ENCODE measurements at regions not wholly inside any gene's neighbourhood (a gene's known extent, or its start where the extent isn't known, plus 50 kb on each side); places are given as distances from the start of the nearest gene placed in this dataset.

GRCh38 chr9:108479989-108480652, 375.7 kb downstream of the ACTL7B start:
- Histone ChIP-seq H3K36me3 (no peaks in the 10 kb centered on the region), H3K4me2 (no peak overlapping the region), H3K27ac (no peak overlapping the region), H3K9ac (no peak overlapping the region), H3K27me3 (peaks cover 0 to 33% (median 0%) of the 10 kb centered on the region in 11 experiments; a peak in 3 of 22 replicates), H3K4me1 (peaks cover 0 to 26% (median 0%) of the 10 kb centered on the region in 10 experiments; a peak in 7 of 20 replicates), H3K9me3 (replicated peaks in 1 of 11) (no peaks in the 10 kb centered on the region), H3K4me3 (no peak overlapping the region), H4K20me1 (no peaks in the 10 kb centered on the region)
- no peak for TF ChIP-seq Cebpa-rat (IDR thresholded peaks at IDR 0.05)

GRCh38 chr9:108478431-108479332, 377.1 kb downstream of the ACTL7B start:
- Histone ChIP-seq H3K27me3 (peaks cover 0 to 21% (median 0%) of the 10 kb centered on the region in 11 experiments; a peak in 3 of 22 replicates), H3K9ac (peak overlapping the region in 1 of 11 experiments; percentile 34; a peak in 1 of 22 replicates), H3K4me2 (peak overlapping the region in 4 of 11 experiments; percentile 22 to 65 (median 49); a peak in 8 of 22 replicates), H4K20me1 (no peaks in the 10 kb centered on the region), H3K4me1 (peaks cover 0 to 26% (median 0%) of the 10 kb centered on the region in 10 experiments; a peak in 7 of 20 replicates), H3K27ac (peak overlapping the region in 3 of 11 experiments; percentile 3 to 61 (median 53); a peak in 4 of 22 replicates), H3K9me3 (replicated peaks in 1 of 11) (no peaks in the 10 kb centered on the region), H3K4me3 (no peak overlapping the region), H3K36me3 (no peaks in the 10 kb centered on the region)
- no peak for TF ChIP-seq Cebpa-rat (IDR thresholded peaks at IDR 0.05)

GRCh38 chr9:108477529-108478006, 378.2 kb downstream of the ACTL7B start:
- peaks cover 0 to 26% (median 0%) of the 10 kb centered on the region in 10 experiments; a peak in 7 of 20 replicates for H3K4me1 ChIP-seq
- no peak for TF ChIP-seq Cebpa-rat (IDR thresholded peaks at IDR 0.05)
- peak overlapping the region in 2 of 11 experiments; percentile 3 to 61; a peak in 2 of 22 replicates for H3K27ac ChIP-seq
- H3K9ac ChIP-seq: no peak overlapping the region
- no peaks in the 10 kb centered on the region for H3K9me3 ChIP-seq (replicated peaks in 1 of 11)
- H3K36me3 ChIP-seq: no peaks in the 10 kb centered on the region
- H4K20me1 ChIP-seq: no peaks in the 10 kb centered on the region
- H3K27me3 ChIP-seq: peaks cover 0 to 11% (median 0%) of the 10 kb centered on the region in 11 experiments; a peak in 3 of 22 replicates
- H3K4me3 ChIP-seq: no peak overlapping the region
- peak overlapping the region in 3 of 11 experiments; percentile 36 to 65 (median 62); a peak in 4 of 22 replicates for H3K4me2 ChIP-seq

GRCh38 chr9:108476574-108476973, 379.2 kb downstream of the ACTL7B start:
- Histone ChIP-seq H3K27me3 (peaks cover 0 to 9% (median 0%) of the 10 kb centered on the region in 11 experiments; a peak in 3 of 22 replicates), H3K4me1 (peaks cover 0 to 26% (median 0%) of the 10 kb centered on the region in 10 experiments; a peak in 7 of 20 replicates), H3K4me2 (peak overlapping the region in 3 of 11 experiments; percentile 36 to 65 (median 62); a peak in 4 of 22 replicates), H3K27ac (no peak overlapping the region), H3K9me3 (replicated peaks in 1 of 11) (no peaks in the 10 kb centered on the region), H4K20me1 (no peaks in the 10 kb centered on the region), H3K9ac (no peak overlapping the region), H3K4me3 (no peak overlapping the region), H3K36me3 (no peaks in the 10 kb centered on the region)
- TF ChIP-seq Cebpa-rat (IDR thresholded peaks at IDR 0.05): no peak

- Histone ChIP-seq H3K9me3 (replicated peaks in 1 of 11) (no peaks in the 10 kb centered on the region), H3K36me3 (no peaks in the 10 kb centered on the region), H3K9ac (no peak overlapping the region), H4K20me1 (no peaks in the 10 kb centered on the region), H3K27me3 (peaks cover 0 to 9% (median 0%) of the 10 kb centered on the region in 11 experiments; a peak in 3 of 22 replicates), H3K4me2 (no peak overlapping the region), H3K4me1 (peaks cover 0 to 26% (median 0%) of the 10 kb centered on the region in 10 experiments; a peak in 7 of 20 replicates), H3K27ac (no peak overlapping the region), H3K4me3 (no peak overlapping the region)
- TF ChIP-seq Cebpa-rat (IDR thresholded peaks at IDR 0.05): no peak
These were observed 380.0 kb downstream of the ACTL7B start for GRCh38 chr9:108475813-108476212.

- no peaks in the 10 kb centered on the region; a peak in 1 of 22 replicates for H3K9me3 ChIP-seq (replicated peaks in 1 of 11)
- no peak overlapping the region for H3K9ac ChIP-seq
- peaks cover 0 to 36% (median 6%) of the 10 kb centered on the region in 10 experiments; a peak in 10 of 20 replicates for H3K4me1 ChIP-seq
- no peak for TF ChIP-seq Cebpa-rat (IDR thresholded peaks at IDR 0.05)
- no peak overlapping the region for H3K4me2 ChIP-seq
- no peak overlapping the region for H3K27ac ChIP-seq
- no peaks in the 10 kb centered on the region for H3K36me3 ChIP-seq
- H3K4me3 ChIP-seq: no peak overlapping the region
- peaks cover 0 to 9% (median 0%) of the 10 kb centered on the region in 11 experiments; a peak in 3 of 22 replicates for H3K27me3 ChIP-seq
- H4K20me1 ChIP-seq: no peaks in the 10 kb centered on the region
These were observed 381.4 kb downstream of the ACTL7B start for GRCh38 chr9:108474356-108474755.

GRCh38 chr9:108473209-108474112, 382.3 kb downstream of the ACTL7B start:
- Histone ChIP-seq H3K27ac (no peak overlapping the region), H3K27me3 (peaks cover 0 to 9% (median 0%) of the 10 kb centered on the region in 11 experiments; a peak in 3 of 22 replicates), H3K9me3 (replicated peaks in 1 of 11) (no peaks in the 10 kb centered on the region; a peak in 2 of 22 replicates), H3K4me2 (no peak overlapping the region), H3K9ac (no peak overlapping the region), H3K4me3 (no peak overlapping the region), H3K36me3 (no peaks in the 10 kb centered on the region), H3K4me1 (peaks cover 0 to 39% (median 11%) of the 10 kb centered on the region in 10 experiments; a peak in 10 of 20 replicates), H4K20me1 (no peaks in the 10 kb centered on the region)
- no peak for TF ChIP-seq Cebpa-rat (IDR thresholded peaks at IDR 0.05)

- Histone ChIP-seq H3K4me1 (peaks cover 0 to 26% (median 17%) of the 10 kb centered on the region in 10 experiments; a peak in 10 of 20 replicates), H3K27ac (peak overlapping the region in 4 of 11 experiments; percentile 1 to 70 (median 52); a peak in 7 of 22 replicates), H3K9ac (peak overlapping the region in 2 of 11 experiments; percentile 6 to 8; a peak in 1 of 22 replicates), H3K4me2 (peak overlapping the region in 7 of 11 experiments; percentile 6 to 76 (median 57); a peak in 11 of 22 replicates), H3K36me3 (no peaks in the 10 kb centered on the region), H3K27me3 (peaks cover 0 to 6% (median 0%) of the 10 kb centered on the region in 11 experiments; a peak in 3 of 22 replicates), H3K4me3 (no peak overlapping the region), H4K20me1 (no peaks in the 10 kb centered on the region), H3K9me3 (replicated peaks in 1 of 11) (no peaks in the 10 kb centered on the region; a peak in 2 of 22 replicates)
- TF ChIP-seq Cebpa-rat (IDR thresholded peaks at IDR 0.05): 0 out of 22 replicates have a peak, but pooled peaks of 1 of the 11 experiments have one; percentile 15
These were observed 386.1 kb downstream of the ACTL7B start for GRCh38 chr9:108469654-108470053.

All from BLaER1 treated with 17β-estradiol and CSF1 and Interleukin-3, amounts not matched to agents 10 nM and 100 nM (cell line).